ENCODE measurements at regions not wholly inside any gene's neighbourhood (a gene's known extent, or its start where the extent isn't known, plus 50 kb on each side); places are given as distances from the start of the nearest gene placed in this dataset.

- H3K9me3 ChIP-seq = no peaks in the 10 kb centered on the region
- peaks cover 0 to 6% (median 0%) of the 10 kb centered on the region in 4 donors for H3K4me1 ChIP-seq
- intact Hi-C loops (cut with DNase I) = no loop called here
- H3K27me3 ChIP-seq = no peaks in the 10 kb centered on the region
- no peak for DNase-seq
- 81 to 87% methylated on average over 2 of the region's 2 CpGs for WGBS, 2 donors
- no peaks in the 10 kb centered on the region for H3K36me3 ChIP-seq
- TF ChIP-seq POLR2A (IDR thresholded peaks at IDR 0.05) = no peak
- TF ChIP-seq EP300 (IDR thresholded peaks at IDR 0.05) = no peak
- TF ChIP-seq CTCF (IDR thresholded peaks at IDR 0.05) = no peak
- TF ChIP-seq POLR2AphosphoS5 (IDR thresholded peaks at IDR 0.05) = no peak
- no peak overlapping the region for H3K27ac ChIP-seq
- no peak overlapping the region for H3K4me3 ChIP-seq
Observed at GRCh38 chr3:159739969-159740368, 248.7 kb upstream of the IL12A start.

GRCh38 chr3:159741281-159741680 is 247.4 kb upstream of the IL12A start:
- no peaks in the 10 kb centered on the region for H3K36me3 ChIP-seq
- H3K27me3 ChIP-seq = no peaks in the 10 kb centered on the region
- no peak for DNase-seq
- H3K27ac ChIP-seq = no peak overlapping the region
- no peak overlapping the region for H3K4me3 ChIP-seq
- TF ChIP-seq POLR2A (IDR thresholded peaks at IDR 0.05) (no peak), EP300 (IDR thresholded peaks at IDR 0.05) (no peak), POLR2AphosphoS5 (IDR thresholded peaks at IDR 0.05) (no peak), CTCF (IDR thresholded peaks at IDR 0.05) (no peak)
- peaks cover 0 to 6% (median 0%) of the 10 kb centered on the region in 4 donors for H3K4me1 ChIP-seq
- WGBS, 2 donors = 93 to 96% methylated on average over 1 of the region's 1 CpG
- intact Hi-C loops (cut with DNase I) = no loop called here
- no peaks in the 10 kb centered on the region for H3K9me3 ChIP-seq

GRCh38 chr3:159748425-159748824 is 240.2 kb upstream of the IL12A start:
- H3K27me3 ChIP-seq = no peaks in the 10 kb centered on the region
- no peak overlapping the region for H3K27ac ChIP-seq
- WGBS, 2 donors = 31 to 44% methylated on average over 1 of the region's 1 CpG
- no peak overlapping the region for H3K4me3 ChIP-seq
- DNase-seq = no peak
- no peaks in the 10 kb centered on the region for H3K9me3 ChIP-seq
- intact Hi-C loops (cut with DNase I) = no loop called here
- H3K4me1 ChIP-seq = no peaks in the 10 kb centered on the region
- TF ChIP-seq CTCF (IDR thresholded peaks at IDR 0.05) = no peak
- no peak for TF ChIP-seq POLR2A (IDR thresholded peaks at IDR 0.05)
- TF ChIP-seq POLR2AphosphoS5 (IDR thresholded peaks at IDR 0.05) = no peak
- no peak for TF ChIP-seq EP300 (IDR thresholded peaks at IDR 0.05)
- no peaks in the 10 kb centered on the region for H3K36me3 ChIP-seq

GRCh38 chr3:159749406-159749805 is 239.2 kb upstream of the IL12A start:
- no peak for DNase-seq
- WGBS, 2 donors = 22 to 75% methylated on average over 4 of the region's 4 CpGs
- Histone ChIP-seq H3K4me3 (no peak overlapping the region), H3K27ac (no peak overlapping the region), H3K36me3 (no peaks in the 10 kb centered on the region), H3K4me1 (no peaks in the 10 kb centered on the region), H3K9me3 (no peaks in the 10 kb centered on the region), H3K27me3 (no peaks in the 10 kb centered on the region)
- intact Hi-C loops (cut with DNase I) = no loop called here
- no peak for TF ChIP-seq POLR2AphosphoS5 (IDR thresholded peaks at IDR 0.05)

- no peak for DNase-seq
- no peak overlapping the region for H3K4me3 ChIP-seq
- TF ChIP-seq POLR2A (IDR thresholded peaks at IDR 0.05) (no peak), CTCF (IDR thresholded peaks at IDR 0.05) (no peak), EP300 (IDR thresholded peaks at IDR 0.05) (no peak), POLR2AphosphoS5 (IDR thresholded peaks at IDR 0.05) (no peak)
- no peak overlapping the region for H3K27ac ChIP-seq
- no peaks in the 10 kb centered on the region for H3K36me3 ChIP-seq
- no peaks in the 10 kb centered on the region for H3K9me3 ChIP-seq
- intact Hi-C loops (cut with DNase I) = no loop called here
- no peaks in the 10 kb centered on the region for H3K27me3 ChIP-seq
- no peaks in the 10 kb centered on the region for H3K4me1 ChIP-seq
Observed at GRCh38 chr3:159751146-159751545, 237.5 kb upstream of the IL12A start.
